ENCODE measurements at regions not wholly inside any gene's neighbourhood (a gene's known extent, or its start where the extent isn't known, plus 50 kb on each side); places are given as distances from the start of the nearest gene placed in this dataset.

DNA sequence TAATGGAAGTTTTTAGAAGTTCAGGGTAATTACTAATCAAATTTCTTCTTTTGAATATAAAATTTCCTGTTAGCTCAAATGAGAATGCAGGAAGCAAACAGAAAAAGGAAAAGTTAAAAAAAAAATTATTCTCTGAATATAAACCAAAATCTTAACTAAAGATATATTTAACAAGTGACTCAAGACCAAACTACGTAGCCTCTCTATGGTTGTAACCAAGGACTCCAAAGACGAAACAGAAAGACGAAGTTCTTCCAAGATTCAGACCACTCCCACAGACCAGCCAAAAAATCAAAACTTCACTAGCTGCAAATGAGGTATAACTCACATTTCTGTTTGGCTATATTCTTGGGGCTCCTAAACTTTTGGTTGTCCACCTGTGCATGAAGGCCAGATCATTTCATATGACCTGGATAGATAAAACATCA is 846.5 kb upstream of the ALCAM start:
- TF ChIP-seq, protein P1, sequence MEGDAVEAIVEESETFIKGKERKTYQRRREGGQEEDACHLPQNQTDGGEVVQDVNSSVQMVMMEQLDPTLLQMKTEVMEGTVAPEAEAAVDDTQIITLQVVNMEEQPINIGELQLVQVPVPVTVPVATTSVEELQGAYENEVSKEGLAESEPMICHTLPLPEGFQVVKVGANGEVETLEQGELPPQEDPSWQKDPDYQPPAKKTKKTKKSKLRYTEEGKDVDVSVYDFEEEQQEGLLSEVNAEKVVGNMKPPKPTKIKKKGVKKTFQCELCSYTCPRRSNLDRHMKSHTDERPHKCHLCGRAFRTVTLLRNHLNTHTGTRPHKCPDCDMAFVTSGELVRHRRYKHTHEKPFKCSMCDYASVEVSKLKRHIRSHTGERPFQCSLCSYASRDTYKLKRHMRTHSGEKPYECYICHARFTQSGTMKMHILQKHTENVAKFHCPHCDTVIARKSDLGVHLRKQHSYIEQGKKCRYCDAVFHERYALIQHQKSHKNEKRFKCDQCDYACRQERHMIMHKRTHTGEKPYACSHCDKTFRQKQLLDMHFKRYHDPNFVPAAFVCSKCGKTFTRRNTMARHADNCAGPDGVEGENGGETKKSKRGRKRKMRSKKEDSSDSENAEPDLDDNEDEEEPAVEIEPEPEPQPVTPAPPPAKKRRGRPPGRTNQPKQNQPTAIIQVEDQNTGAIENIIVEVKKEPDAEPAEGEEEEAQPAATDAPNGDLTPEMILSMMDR (IDR thresholded peaks at IDR 0.05; ENCODE audit: extremely low read depth, low read depth, low read length), result no peak
- H2AFZ ChIP-seq (ENCODE audit: low read length), result no peak overlapping the region
- peak overlapping the region; percentile 30 for H3K4me2 ChIP-seq (ENCODE audit: insufficient read depth, low read length)
- H4K20me1 ChIP-seq (ENCODE audit: insufficient read depth, low read length), result no peaks in the 10 kb centered on the region
- H3K9me3 ChIP-seq (ENCODE audit: low read depth, low read length), result no peaks in the 10 kb centered on the region
- DNase-seq (ENCODE audit: insufficient read length, low spot score, missing footprints), result peak; percentile 8
- no peaks in the 10 kb centered on the region for H3K79me2 ChIP-seq (ENCODE audit: insufficient read depth, low read length)
- no peaks in the 10 kb centered on the region for H3K27me3 ChIP-seq (ENCODE audit: insufficient read depth, low read length)
- no peak overlapping the region for H3K4me3 ChIP-seq (ENCODE audit: insufficient read depth, low read length)
- H3K27ac ChIP-seq (ENCODE audit: low read depth, low read length), result no peak overlapping the region
- no peaks in the 10 kb centered on the region for H3K4me1 ChIP-seq (ENCODE audit: insufficient read depth, low read length)
- H3K36me3 ChIP-seq (ENCODE audit: insufficient read depth, low read length), result no peaks in the 10 kb centered on the region

DNA sequence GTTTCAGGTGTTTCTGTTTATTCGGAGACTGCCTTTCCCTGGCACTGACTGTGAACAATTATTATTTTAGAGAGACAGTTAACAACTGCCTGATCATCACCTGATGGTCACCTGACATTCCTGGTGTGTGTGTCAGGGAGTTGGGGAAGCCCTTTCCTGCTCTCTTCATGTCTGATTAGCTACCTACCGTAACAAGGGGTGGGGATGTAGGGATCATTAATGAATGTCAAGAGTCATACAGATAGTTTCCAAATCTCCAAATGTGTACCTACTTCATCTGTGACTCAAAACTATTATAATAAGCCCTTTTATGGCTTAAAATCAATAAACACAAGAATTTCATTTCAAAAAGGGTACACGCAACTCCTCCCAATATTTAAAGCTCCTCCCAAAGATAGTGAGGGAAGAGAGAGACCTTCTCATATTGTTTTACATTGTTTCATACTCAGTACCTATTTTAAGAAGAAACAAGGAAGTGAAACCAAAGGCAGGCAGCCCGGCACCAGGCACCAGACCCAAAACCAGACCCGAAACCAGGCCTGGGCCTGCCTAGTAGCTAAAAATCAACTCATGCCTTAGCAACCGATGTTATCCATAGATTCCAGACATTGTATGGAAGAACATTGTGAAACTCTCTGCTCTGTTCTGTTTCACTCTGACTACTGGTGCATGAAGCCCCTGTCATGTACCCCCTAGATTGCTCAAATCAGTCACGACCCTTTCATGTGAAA is 844.9 kb upstream of the ALCAM start:
- no peak overlapping the region for H3K27ac ChIP-seq (ENCODE audit: low read depth, low read length)
- H3K4me1 ChIP-seq (ENCODE audit: insufficient read depth, low read length), result no peaks in the 10 kb centered on the region
- no peaks in the 10 kb centered on the region for H4K20me1 ChIP-seq (ENCODE audit: insufficient read depth, low read length)
- no peak overlapping the region for H3K4me2 ChIP-seq (ENCODE audit: insufficient read depth, low read length)
- H3K4me3 ChIP-seq (ENCODE audit: insufficient read depth, low read length), result no peak overlapping the region
- H2AFZ ChIP-seq (ENCODE audit: low read length), result peak overlapping the region; percentile 37
- H3K9me3 ChIP-seq (ENCODE audit: low read depth, low read length), result no peaks in the 10 kb centered on the region
- H3K36me3 ChIP-seq (ENCODE audit: insufficient read depth, low read length), result no peaks in the 10 kb centered on the region
- H3K27me3 ChIP-seq (ENCODE audit: insufficient read depth, low read length), result no peaks in the 10 kb centered on the region
- no peaks in the 10 kb centered on the region for H3K79me2 ChIP-seq (ENCODE audit: insufficient read depth, low read length)
- TF ChIP-seq, protein P1 (IDR thresholded peaks at IDR 0.05; ENCODE audit: extremely low read depth, low read depth, low read length), result no peak
- no peak for DNase-seq (ENCODE audit: insufficient read length, low spot score, missing footprints)

DNA sequence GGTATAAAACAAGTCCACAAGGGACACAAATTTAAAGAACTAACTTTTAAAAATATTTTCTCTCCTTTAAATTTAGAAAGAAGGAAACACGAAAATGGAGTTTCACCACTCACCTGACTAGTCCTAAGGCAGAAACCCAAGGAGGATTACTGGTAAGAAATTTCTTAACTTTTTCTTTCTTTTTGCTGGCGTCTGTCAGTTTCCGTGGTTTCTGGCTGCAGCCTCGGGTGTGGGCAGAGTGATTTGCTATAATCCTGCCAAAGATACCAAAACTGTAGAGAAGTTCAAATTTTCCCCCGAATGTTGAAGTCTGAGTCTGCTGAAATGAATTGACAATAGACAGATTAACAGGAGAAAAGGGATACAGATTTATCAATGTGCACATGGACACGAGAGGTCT is 843.6 kb upstream of the ALCAM start:
- Histone ChIP-seq H2AFZ (ENCODE audit: low read length) (peak overlapping the region; percentile 70), H3K4me2 (ENCODE audit: insufficient read depth, low read length) (peak overlapping the region; percentile 70), H3K79me2 (ENCODE audit: insufficient read depth, low read length) (no peaks in the 10 kb centered on the region), H3K4me3 (ENCODE audit: insufficient read depth, low read length) (peak overlapping the region; percentile 43), H3K27me3 (ENCODE audit: insufficient read depth, low read length) (no peaks in the 10 kb centered on the region), H3K36me3 (ENCODE audit: insufficient read depth, low read length) (no peaks in the 10 kb centered on the region), H3K27ac (ENCODE audit: low read depth, low read length) (no peak overlapping the region), H4K20me1 (ENCODE audit: insufficient read depth, low read length) (no peaks in the 10 kb centered on the region), H3K4me1 (ENCODE audit: insufficient read depth, low read length) (no peaks in the 10 kb centered on the region), H3K9me3 (ENCODE audit: low read depth, low read length) (no peaks in the 10 kb centered on the region)
- DNase-seq (ENCODE audit: insufficient read length, low spot score, missing footprints), result no peak
- TF ChIP-seq, protein P1 (IDR thresholded peaks at IDR 0.05; ENCODE audit: extremely low read depth, low read depth, low read length), result no peak

DNA sequence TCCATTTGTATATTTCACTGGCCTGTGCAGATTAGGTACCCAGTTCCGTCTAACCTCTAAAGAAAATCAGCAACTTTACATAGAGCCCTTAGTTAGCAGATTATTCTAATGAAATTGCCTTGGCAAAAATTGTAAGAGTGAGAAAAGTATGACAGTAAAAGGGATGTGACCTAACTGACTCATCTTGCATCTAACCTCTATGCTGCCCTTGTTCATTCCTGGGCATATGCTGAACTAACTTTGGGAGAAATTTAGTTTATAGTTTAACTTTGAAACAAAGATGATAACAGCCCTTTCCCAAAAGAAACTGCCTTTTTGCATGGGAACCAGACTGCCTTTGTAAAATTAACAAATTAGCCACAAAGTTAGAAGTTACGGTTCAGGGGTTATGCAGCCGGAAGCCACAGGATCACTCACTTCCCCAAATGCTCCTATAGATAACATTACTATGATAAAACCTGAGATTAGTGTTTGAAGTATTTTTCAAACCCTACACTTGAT is 839.8 kb upstream of the ALCAM start:
- DNase-seq (ENCODE audit: insufficient read length, low spot score, missing footprints), result no peak
- no peaks in the 10 kb centered on the region for H3K4me1 ChIP-seq (ENCODE audit: insufficient read depth, low read length)
- H2AFZ ChIP-seq (ENCODE audit: low read length), result no peak overlapping the region
- TF ChIP-seq, protein P1 (IDR thresholded peaks at IDR 0.05; ENCODE audit: extremely low read depth, low read depth, low read length), result no peak
- no peak overlapping the region for H3K27ac ChIP-seq (ENCODE audit: low read depth, low read length)
- H4K20me1 ChIP-seq (ENCODE audit: insufficient read depth, low read length), result no peaks in the 10 kb centered on the region
- no peaks in the 10 kb centered on the region for H3K27me3 ChIP-seq (ENCODE audit: insufficient read depth, low read length)
- no peaks in the 10 kb centered on the region for H3K9me3 ChIP-seq (ENCODE audit: low read depth, low read length)
- H3K4me2 ChIP-seq (ENCODE audit: insufficient read depth, low read length), result no peak overlapping the region
- no peaks in the 10 kb centered on the region for H3K79me2 ChIP-seq (ENCODE audit: insufficient read depth, low read length)
- no peaks in the 10 kb centered on the region for H3K36me3 ChIP-seq (ENCODE audit: insufficient read depth, low read length)
- no peak overlapping the region for H3K4me3 ChIP-seq (ENCODE audit: insufficient read depth, low read length)

Measured in osteoblast (primary cell).